Epithelial cell of esophagus (primary cell): ENCODE measurements at regions not wholly inside any gene's neighbourhood (a gene's known extent, or its start where the extent isn't known, plus 50 kb on each side); places are given as distances from the start of the nearest gene placed in this dataset.
A peak's percentile ranks its signal among the peaks of the same experiment; 100 is the strongest.

Source experiments
- DNase-seq: peaks from one replicate; pipeline ENCODE4 v3.0.0; 2010; ENCODE audit warnings: low read depth
- H3K4me3 ChIP-seq: 2 replicates; pipeline ENCODE4 v1.5.1; 2011; ENCODE audit warnings: mild to moderate bottlenecking, low read length, control low read depth
- CTCF ChIP-seq: IDR thresholded peaks from 2 replicates; pipeline ENCODE4 v1.5.1; 2011; ENCODE audit warnings: low read depth, mild to moderate bottlenecking, low read length, control low read depth, inconsistent platforms; ENCODE audit not compliant: insufficient read depth; ENCODE audit errors: missing control alignments

GRCh38 chr2:161046876-161047275 is 113.4 kb upstream of the TANK start:
- TF ChIP-seq CTCF = no peak
- H3K4me3 ChIP-seq = no peak overlapping the region
- peak; percentile 62 for DNase-seq

GRCh38 chr2:161048317-161048716 is 111.9 kb upstream of the TANK start:
- DNase-seq = no peak
- no peak for TF ChIP-seq CTCF

GRCh38 chr2:161049559-161049958 is 110.7 kb upstream of the TANK start:
- peak; percentile 18 for DNase-seq

More at GRCh38 chr2:161048317-161048716, 111.9 kb upstream of the TANK start:
- no peak overlapping the region for H3K4me3 ChIP-seq

GRCh38 chr2:161052214-161052613 is 108.0 kb upstream of the TANK start:
- no peak for TF ChIP-seq CTCF
- H3K4me3 ChIP-seq = no peak overlapping the region
- DNase-seq = no peak

More at GRCh38 chr2:161049559-161049958, 110.7 kb upstream of the TANK start:
- TF ChIP-seq CTCF = no peak
- H3K4me3 ChIP-seq = no peak overlapping the region

GRCh38 chr2:161055289-161055688 is 104.9 kb upstream of the TANK start:
- no peak for TF ChIP-seq CTCF
- no peak for DNase-seq
- no peak overlapping the region for H3K4me3 ChIP-seq

GRCh38 chr2:161059388-161059787 is 100.8 kb upstream of the TANK start:
- no peak for DNase-seq
- H3K4me3 ChIP-seq = no peak overlapping the region
- TF ChIP-seq CTCF = no peak

GRCh38 chr2:161061786-161062185 is 98.4 kb upstream of the TANK start:
- H3K4me3 ChIP-seq = no peak overlapping the region
- TF ChIP-seq CTCF = no peak
- DNase-seq = no peak
